Pancreas (tissue), 10 donors: ENCODE measurements at regions not wholly inside any gene's neighbourhood (a gene's known extent, or its start where the extent isn't known, plus 50 kb on each side); places are given as distances from the start of the nearest gene placed in this dataset.

Source experiments
- ATAC-seq, 4 donors: fragments of 200-7000 bp; cut with Tn5 transposase; one replicate each; pipeline versions ENCODE4 v1.8.0 to v1.9.1; 2020; ENCODE audit warnings: mild to moderate bottlenecking in 4 of 4, moderate library complexity in 4 of 4
- DNase-seq, 6 donors: peaks; one replicate each; pipeline ENCODE4 v3.0.0-alpha.2; 2020
- FAIRE-seq: peaks from 2 replicates; lab custom pipeline; 2012; peaks lifted over from hg19 to GRCh38; lab: Jason Lieb, UNC
- H3K27ac ChIP-seq, 4 donors: fragments of 200-600 bp; sonication (generic); 1 replicate in 3 of 4; 2 replicates in 1 of 4; pipeline versions ENCODE4 v1.5.0 to v1.8.0; 2020
- H3K27me3 ChIP-seq, 4 donors: fragments of 200-600 bp; one replicate each; pipeline ENCODE4 v1.8.0; 2021
- H3K36me3 ChIP-seq, 3 donors: fragments of 200-600 bp; sonication (generic) in 1 of 3; one replicate each; pipeline versions ENCODE4 v1.5.0 to v1.8.0; 2020 to 2021
- H3K4me1 ChIP-seq, 3 donors: fragments of 200-600 bp; one replicate each; pipeline ENCODE4 v1.8.0; 2021
- H3K4me3 ChIP-seq, 4 donors: fragments of 200-600 bp; sonication (generic) in 2 of 4; one replicate each; pipeline versions ENCODE4 v1.5.0 to v1.8.0; 2020 to 2021
- H3K9me3 ChIP-seq, 4 donors: fragments of 200-600 bp; one replicate each; pipeline ENCODE4 v1.8.0; 2021
- WGBS, 2 donors: extraction: QIAGEN DNeasy Blood & Tissue Kit; methylation state at CpG; one replicate each; pipeline ENCODE4 v1.1.7; 2013; 5-methylcytosine and 5-hydroxymethylcytosine counted together
- intact Hi-C, 3 donors: fragments of 100-400 bp; cut with DNase I; formaldehyde crosslinking; loops; one replicate each; pipeline versions ENCODE4 v1.11.1 to v1.14.2; 2022
- TF ChIP-seq, protein P1 (sequence below), 4 donors: fragments of 200-600 bp; sonication (generic) in 3 of 4; IDR thresholded peaks; one replicate each; pipeline versions ENCODE4 v1.5.0 to v1.8.0; 2021; ENCODE audit warnings: antibody characterized with exemption in 4 of 4
- donor health status: healthy with polysubstance abuse.
- donor health status: DM: no; HTN: no; CAD: no; lungs with moderate emphysema.
- donor health status: DM: no; HTN: no; CAD: no.
- donor health status: control.
- donor health status: control.
- donor health status: Bipolar disorder and iron deficiency.
- donor health status: DM: yes; HTN: yes; CAD: no.
- donor health status: DM: no; HTN: no; CAD: no.
- donor health status: DM: no; HTN: no; CAD: no.
- donor health status: DM: yes; HTN: yes; CAD: no.

DNA sequence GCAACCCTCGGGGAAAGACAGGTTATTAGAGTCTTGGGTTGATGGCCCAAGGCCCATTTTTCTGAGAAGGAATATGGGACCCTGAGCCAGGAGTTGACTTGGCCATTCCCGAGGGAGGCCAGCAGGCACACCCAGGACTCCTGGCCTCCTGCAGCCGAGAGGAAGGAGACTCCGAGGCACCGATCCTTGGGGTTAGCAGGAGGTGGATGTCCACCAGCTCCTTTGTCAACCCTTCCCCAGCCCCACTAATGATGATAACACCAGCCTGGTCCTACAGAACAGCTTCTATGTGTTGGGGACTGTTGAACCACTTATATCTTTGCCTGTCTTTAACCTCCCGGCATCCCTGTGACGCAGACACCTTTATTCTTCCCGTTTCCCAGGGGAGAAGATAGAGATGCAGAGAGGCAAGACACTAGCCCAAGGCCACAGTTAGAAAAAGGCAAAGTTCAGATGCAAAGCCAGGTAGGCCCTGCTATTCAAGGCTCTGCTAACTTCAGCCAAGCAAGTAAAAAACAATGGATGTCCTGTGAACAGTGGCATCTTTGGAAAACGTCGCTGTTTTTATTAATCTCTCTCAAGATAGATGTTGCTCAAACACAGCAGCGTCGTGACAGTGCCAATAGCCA lies 767.3 kb upstream of the TBX3 start:
- FAIRE-seq (no peak), ATAC-seq (no peak), DNase-seq (no peak)
- H3K4me3 ChIP-seq = peak overlapping the region in 2 of 4 donors; percentile 15 to 26
- intact Hi-C loops = no loop called here
- H3K27ac ChIP-seq = no peak overlapping the region
- no peaks in the 10 kb centered on the region for H3K36me3 ChIP-seq
- TF ChIP-seq, protein P1, sequence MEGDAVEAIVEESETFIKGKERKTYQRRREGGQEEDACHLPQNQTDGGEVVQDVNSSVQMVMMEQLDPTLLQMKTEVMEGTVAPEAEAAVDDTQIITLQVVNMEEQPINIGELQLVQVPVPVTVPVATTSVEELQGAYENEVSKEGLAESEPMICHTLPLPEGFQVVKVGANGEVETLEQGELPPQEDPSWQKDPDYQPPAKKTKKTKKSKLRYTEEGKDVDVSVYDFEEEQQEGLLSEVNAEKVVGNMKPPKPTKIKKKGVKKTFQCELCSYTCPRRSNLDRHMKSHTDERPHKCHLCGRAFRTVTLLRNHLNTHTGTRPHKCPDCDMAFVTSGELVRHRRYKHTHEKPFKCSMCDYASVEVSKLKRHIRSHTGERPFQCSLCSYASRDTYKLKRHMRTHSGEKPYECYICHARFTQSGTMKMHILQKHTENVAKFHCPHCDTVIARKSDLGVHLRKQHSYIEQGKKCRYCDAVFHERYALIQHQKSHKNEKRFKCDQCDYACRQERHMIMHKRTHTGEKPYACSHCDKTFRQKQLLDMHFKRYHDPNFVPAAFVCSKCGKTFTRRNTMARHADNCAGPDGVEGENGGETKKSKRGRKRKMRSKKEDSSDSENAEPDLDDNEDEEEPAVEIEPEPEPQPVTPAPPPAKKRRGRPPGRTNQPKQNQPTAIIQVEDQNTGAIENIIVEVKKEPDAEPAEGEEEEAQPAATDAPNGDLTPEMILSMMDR (IDR thresholded peaks at IDR 0.05) = no peak
- WGBS, 2 donors = 45 to 54% methylated on average over 12 of the region's 12 CpGs
- no peaks in the 10 kb centered on the region for H3K9me3 ChIP-seq
- peaks cover 0 to 4% (median 0%) of the 10 kb centered on the region in 4 donors for H3K27me3 ChIP-seq
- no peaks in the 10 kb centered on the region for H3K4me1 ChIP-seq

DNA sequence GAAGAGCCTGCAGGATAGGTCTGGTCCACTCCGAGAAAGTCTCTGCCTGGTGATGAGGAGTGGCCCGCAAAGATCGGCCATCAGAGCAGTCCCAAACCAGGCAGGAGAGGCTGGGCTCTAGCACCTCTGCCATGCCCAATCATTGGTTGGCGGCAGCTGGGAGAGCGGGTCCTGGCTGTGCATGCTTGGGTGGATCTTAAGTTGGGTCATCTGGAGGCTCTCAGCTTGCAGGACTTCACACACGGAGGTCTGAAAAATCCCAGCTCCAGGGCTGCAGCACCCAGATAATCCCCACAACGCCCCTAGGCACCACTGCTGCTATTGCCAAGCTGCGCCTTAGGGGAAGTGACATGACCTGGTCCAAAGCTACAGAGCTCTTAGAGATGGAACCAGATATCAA lies 766.7 kb upstream of the TBX3 start:
- H3K27me3 ChIP-seq = peaks cover 0 to 4% (median 0%) of the 10 kb centered on the region in 4 donors
- H3K27ac ChIP-seq = no peak overlapping the region
- no peak overlapping the region for H3K4me3 ChIP-seq
- FAIRE-seq (no peak), ATAC-seq (no peak), DNase-seq (no peak)
- WGBS, 2 donors = 86 to 89% methylated on average over 8 of the region's 8 CpGs
- no peaks in the 10 kb centered on the region for H3K9me3 ChIP-seq
- H3K36me3 ChIP-seq = no peaks in the 10 kb centered on the region
- intact Hi-C loops = no loop called here
- H3K4me1 ChIP-seq = no peaks in the 10 kb centered on the region
- TF ChIP-seq, protein P1 (IDR thresholded peaks at IDR 0.05) = no peak

DNA sequence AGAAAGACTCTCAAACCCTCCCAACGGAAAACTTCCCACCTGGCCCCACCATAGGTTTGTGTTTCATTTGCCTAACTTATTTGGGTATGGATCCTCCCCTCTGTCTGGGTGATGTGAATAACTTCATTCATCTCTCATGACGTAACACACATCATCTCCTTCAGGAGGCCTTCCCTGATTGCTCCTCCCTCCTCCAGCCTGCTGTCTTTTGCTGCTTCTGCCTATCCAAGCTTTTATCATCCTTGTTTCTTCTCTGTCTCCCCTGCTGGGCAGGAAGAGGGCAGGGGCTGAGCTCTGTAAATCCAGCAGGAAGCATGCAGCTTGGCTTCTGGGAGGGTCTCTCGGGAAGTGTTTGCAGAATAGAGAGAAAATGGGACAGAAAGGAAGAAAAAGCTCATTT lies 766.0 kb upstream of the TBX3 start:
- WGBS, 2 donors = 77 to 88% methylated on average over 3 of the region's 3 CpGs
- H3K4me1 ChIP-seq = no peaks in the 10 kb centered on the region
- H3K27ac ChIP-seq = no peak overlapping the region
- no peaks in the 10 kb centered on the region for H3K36me3 ChIP-seq
- ATAC-seq (no peak), FAIRE-seq (no peak), DNase-seq (no peak)
- H3K27me3 ChIP-seq = peaks cover 0 to 4% (median 0%) of the 10 kb centered on the region in 4 donors
- intact Hi-C loops = no loop called here
- H3K9me3 ChIP-seq = no peaks in the 10 kb centered on the region
- TF ChIP-seq, protein P1 (IDR thresholded peaks at IDR 0.05) = no peak
- H3K4me3 ChIP-seq = no peak overlapping the region

DNA sequence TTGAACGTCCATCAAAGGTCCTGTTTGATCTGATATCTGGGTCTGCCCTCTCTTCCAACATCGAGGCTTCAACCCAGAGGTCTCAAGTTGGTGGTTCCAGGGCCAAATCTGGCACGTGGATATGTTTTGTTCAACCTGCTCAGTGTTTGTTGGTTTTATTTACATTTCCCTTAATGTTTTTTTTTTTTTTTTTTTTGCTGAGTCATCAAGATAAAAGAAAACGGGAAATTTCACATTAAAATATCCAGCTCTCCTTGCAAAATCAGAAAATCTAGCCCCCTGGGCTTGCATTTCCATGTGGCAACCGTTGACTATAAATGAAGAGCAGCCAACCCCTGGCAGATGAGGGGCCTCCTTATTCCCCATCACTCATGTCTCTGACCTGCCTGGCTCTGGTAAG lies 765.6 kb upstream of the TBX3 start:
- intact Hi-C loops = no loop called here
- Histone ChIP-seq H3K27ac (no peak overlapping the region), H3K9me3 (no peaks in the 10 kb centered on the region), H3K36me3 (no peaks in the 10 kb centered on the region), H3K4me3 (no peak overlapping the region), H3K4me1 (no peaks in the 10 kb centered on the region), H3K27me3 (peaks cover 0 to 4% (median 0%) of the 10 kb centered on the region in 4 donors)
- ATAC-seq = no peak
- FAIRE-seq = no peak
- 54% methylated on average over 5 of the region's 5 CpGs for WGBS, 2 donors
- TF ChIP-seq, protein P1 (IDR thresholded peaks at IDR 0.05) = no peak
- DNase-seq = no peak

DNA sequence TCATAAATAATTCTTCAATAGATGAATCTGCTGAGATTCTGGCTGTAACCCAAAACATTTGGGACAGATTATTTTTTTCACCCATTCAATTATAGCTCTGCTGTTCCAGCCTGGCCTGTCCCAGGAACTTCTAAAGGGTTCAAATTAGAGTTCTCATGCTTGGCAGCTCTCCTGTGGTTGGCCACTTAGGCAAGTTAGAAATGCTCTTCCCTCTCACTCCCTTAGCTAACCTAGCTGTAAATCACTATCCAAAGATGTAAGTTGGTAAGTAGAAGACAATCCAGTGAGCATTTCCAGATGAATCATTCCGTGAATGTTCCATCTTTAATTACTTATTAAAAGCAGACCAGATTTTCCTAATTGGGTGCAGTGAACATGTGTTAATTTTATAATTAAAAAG lies 760.4 kb upstream of the TBX3 start:
- no peak overlapping the region for H3K27ac ChIP-seq
- ATAC-seq (no peak), DNase-seq (no peak), FAIRE-seq (no peak)
- H3K9me3 ChIP-seq = no peaks in the 10 kb centered on the region
- no peaks in the 10 kb centered on the region for H3K27me3 ChIP-seq
- intact Hi-C loops = no loop called here
- TF ChIP-seq, protein P1 (IDR thresholded peaks at IDR 0.05) = no peak
- H3K4me1 ChIP-seq = no peaks in the 10 kb centered on the region
- no peaks in the 10 kb centered on the region for H3K36me3 ChIP-seq
- 71 to 84% methylated on average over 1 of the region's 1 CpG for WGBS, 2 donors
- H3K4me3 ChIP-seq = no peak overlapping the region
